ENCODE measurements at regions not wholly inside any gene's neighbourhood (a gene's known extent, or its start where the extent isn't known, plus 50 kb on each side); places are given as distances from the start of the nearest gene placed in this dataset.

DNA sequence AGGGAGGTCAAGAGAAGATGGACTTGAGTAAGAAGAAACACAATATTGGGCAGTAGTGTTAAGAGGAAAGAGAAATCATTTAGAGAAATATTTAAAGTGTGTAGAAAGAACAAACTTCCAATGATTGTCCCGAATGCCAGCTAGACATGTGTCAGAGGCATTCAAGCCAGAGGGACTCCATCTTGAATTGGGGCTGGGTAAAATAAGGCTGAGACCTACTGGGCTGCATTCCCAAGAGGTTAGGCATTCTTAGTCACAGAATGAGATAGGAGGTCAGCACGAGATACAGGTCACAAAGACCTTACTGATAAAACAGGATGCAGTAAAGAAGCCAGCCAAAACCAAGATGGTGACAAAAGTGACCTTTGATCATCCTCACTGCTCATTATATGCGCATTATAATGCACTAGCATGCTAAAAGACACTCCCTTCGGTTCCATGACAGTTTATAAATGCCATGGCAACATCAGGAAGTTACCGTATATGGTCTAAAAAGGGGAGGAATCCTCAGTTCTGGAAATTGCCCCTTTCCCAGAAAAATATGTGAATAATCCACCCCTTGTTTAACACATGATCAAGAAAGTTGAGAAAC lies 127.0 kb upstream of the IPO5 start:
- H3K36me3 ChIP-seq: no peaks in the 10 kb centered on the region
- H3K4me3 ChIP-seq: no peak overlapping the region
- H3K27me3 ChIP-seq: no peaks in the 10 kb centered on the region
- whole genome bisulfite sequencing, 2 donors: 76 to 87% methylated on average over 5 of the region's 5 CpGs
- TF ChIP-seq POLR2A (IDR thresholded peaks at IDR 0.05): no peak
- no peak for TF ChIP-seq EP300 (IDR thresholded peaks at IDR 0.05)
- TF ChIP-seq, protein P1, sequence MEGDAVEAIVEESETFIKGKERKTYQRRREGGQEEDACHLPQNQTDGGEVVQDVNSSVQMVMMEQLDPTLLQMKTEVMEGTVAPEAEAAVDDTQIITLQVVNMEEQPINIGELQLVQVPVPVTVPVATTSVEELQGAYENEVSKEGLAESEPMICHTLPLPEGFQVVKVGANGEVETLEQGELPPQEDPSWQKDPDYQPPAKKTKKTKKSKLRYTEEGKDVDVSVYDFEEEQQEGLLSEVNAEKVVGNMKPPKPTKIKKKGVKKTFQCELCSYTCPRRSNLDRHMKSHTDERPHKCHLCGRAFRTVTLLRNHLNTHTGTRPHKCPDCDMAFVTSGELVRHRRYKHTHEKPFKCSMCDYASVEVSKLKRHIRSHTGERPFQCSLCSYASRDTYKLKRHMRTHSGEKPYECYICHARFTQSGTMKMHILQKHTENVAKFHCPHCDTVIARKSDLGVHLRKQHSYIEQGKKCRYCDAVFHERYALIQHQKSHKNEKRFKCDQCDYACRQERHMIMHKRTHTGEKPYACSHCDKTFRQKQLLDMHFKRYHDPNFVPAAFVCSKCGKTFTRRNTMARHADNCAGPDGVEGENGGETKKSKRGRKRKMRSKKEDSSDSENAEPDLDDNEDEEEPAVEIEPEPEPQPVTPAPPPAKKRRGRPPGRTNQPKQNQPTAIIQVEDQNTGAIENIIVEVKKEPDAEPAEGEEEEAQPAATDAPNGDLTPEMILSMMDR (IDR thresholded peaks at IDR 0.05): no peak
- DNase-seq (ENCODE audit: low spot score in 2 of 2): no peak
- no peaks in the 10 kb centered on the region for H3K4me1 ChIP-seq
- H3K9me3 ChIP-seq: peaks cover 0 to 7% (median 0%) of the 10 kb centered on the region in 4 donors
- no peak overlapping the region for H3K27ac ChIP-seq

DNA sequence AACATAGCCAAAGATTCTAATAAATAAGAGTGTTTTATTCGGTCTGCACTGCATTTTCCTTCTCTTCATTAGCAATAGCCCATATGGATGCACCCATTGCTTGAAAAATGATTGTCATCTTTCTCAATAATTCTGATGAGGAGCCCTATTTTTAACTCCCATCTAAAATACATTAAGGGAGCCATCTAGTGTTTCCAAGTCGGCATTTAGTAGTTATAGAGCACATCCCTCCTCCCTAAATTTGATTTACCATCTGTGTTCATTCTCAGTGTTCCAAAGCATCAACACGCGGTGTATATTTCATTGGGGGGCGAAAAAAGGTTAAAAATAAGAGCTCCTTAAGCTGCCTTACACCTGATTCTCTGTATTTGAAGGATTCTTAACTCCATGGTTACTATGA lies 119.2 kb upstream of the IPO5 start:
- WGBS, 2 donors: 67 to 75% methylated on average over 5 of the region's 5 CpGs
- Histone ChIP-seq H3K27ac (no peak overlapping the region), H3K4me3 (no peak overlapping the region), H3K36me3 (no peaks in the 10 kb centered on the region), H3K9me3 (peaks cover 0 to 15% (median 0%) of the 10 kb centered on the region in 4 donors), H3K27me3 (no peaks in the 10 kb centered on the region), H3K4me1 (no peaks in the 10 kb centered on the region)
- TF ChIP-seq EP300 (IDR thresholded peaks at IDR 0.05) (no peak), POLR2A (IDR thresholded peaks at IDR 0.05) (no peak)
- TF ChIP-seq, protein P1 (IDR thresholded peaks at IDR 0.05): no peak
- DNase-seq (ENCODE audit: low spot score in 2 of 2): no peak

DNA sequence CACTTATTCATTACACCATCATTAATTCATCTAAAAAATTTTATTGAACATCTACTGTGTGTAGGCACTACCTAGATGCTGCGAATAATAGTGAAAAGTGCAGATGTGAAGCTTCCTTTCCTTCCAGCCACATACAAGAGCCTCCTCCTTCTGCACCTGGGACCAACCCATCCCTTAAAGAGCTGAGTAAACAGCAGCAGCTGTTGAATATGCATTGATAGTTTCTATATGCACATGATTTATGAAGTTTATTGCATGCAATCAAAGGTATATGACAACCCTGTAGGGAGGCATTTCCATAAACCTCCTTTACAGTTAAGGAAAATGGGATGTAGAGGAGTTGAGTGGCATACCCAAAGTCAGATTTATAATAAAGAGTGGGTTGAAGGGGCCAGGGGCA lies 110.3 kb upstream of the IPO5 start:
- 89 to 97% methylated on average over 1 of the region's 1 CpG for WGBS, 2 donors
- no peaks in the 10 kb centered on the region for H3K27me3 ChIP-seq
- no peak overlapping the region for H3K27ac ChIP-seq
- H3K4me1 ChIP-seq: no peaks in the 10 kb centered on the region
- no peaks in the 10 kb centered on the region for H3K36me3 ChIP-seq
- no peaks in the 10 kb centered on the region for H3K9me3 ChIP-seq
- H3K4me3 ChIP-seq: no peak overlapping the region
- no peak for TF ChIP-seq POLR2A (IDR thresholded peaks at IDR 0.05)
- TF ChIP-seq, protein P1 (IDR thresholded peaks at IDR 0.05): no peak
- TF ChIP-seq EP300 (IDR thresholded peaks at IDR 0.05): no peak
- DNase-seq (ENCODE audit: low spot score in 2 of 2): no peak

DNA sequence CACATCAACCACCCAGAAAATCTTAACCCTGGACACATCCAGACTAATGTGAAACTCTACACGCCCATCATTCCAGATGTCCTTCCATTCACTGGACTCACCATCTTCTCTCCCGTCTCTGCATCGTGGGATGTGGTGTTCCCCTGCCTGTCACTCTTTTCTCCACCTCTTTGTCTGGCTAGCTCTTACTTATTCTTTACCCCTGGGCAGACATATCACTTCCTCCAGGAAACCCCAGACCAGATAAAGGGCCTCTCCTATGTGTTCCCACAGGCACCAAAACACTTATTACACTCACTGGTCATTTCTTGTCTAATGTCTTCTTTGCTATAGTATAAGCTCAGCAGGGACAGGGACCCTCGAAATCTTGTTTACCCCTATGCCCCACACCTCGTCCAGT lies 109.3 kb upstream of the IPO5 start:
- DNase-seq (ENCODE audit: low spot score in 2 of 2): no peak
- peaks cover 0 to 7% (median 0%) of the 10 kb centered on the region in 4 donors for H3K4me1 ChIP-seq
- H3K27ac ChIP-seq: no peak overlapping the region
- no peak overlapping the region for H3K4me3 ChIP-seq
- no peak for TF ChIP-seq EP300 (IDR thresholded peaks at IDR 0.05)
- TF ChIP-seq POLR2A (IDR thresholded peaks at IDR 0.05): no peak
- TF ChIP-seq, protein P1 (IDR thresholded peaks at IDR 0.05): no peak
- H3K27me3 ChIP-seq: no peaks in the 10 kb centered on the region
- no peaks in the 10 kb centered on the region for H3K36me3 ChIP-seq
- WGBS, 2 donors: 87 to 95% methylated on average over 5 of the region's 5 CpGs
- H3K9me3 ChIP-seq: no peaks in the 10 kb centered on the region

DNA sequence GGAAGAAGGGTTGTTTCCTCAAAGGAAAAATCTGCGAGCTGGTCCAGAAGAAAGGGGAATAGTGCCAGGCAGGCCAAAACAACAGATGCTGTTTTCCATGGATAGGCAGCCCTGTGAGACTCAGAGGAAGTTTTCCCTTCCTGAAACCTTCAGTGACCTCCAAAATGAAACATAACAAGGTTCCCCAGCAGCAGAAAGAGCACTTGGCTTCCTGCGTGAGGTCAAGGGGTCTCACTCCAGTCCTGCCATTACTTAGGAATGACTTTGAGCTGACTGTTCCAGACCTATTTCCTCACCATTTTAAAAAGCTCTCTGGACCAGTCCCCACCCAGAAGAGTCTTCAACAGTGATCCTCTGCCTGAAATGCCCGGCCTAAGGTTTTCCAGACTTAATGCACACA lies 104.6 kb upstream of the IPO5 start:
- Histone ChIP-seq H3K27me3 (no peaks in the 10 kb centered on the region), H3K4me3 (no peak overlapping the region), H3K9me3 (no peaks in the 10 kb centered on the region), H3K27ac (no peak overlapping the region), H3K4me1 (peaks cover 0 to 9% (median 0%) of the 10 kb centered on the region in 4 donors), H3K36me3 (no peaks in the 10 kb centered on the region)
- no peak for DNase-seq (ENCODE audit: low spot score in 2 of 2)
- WGBS, 2 donors: 60 to 65% methylated on average over 3 of the region's 3 CpGs
- TF ChIP-seq, protein P1 (IDR thresholded peaks at IDR 0.05): no peak
- TF ChIP-seq POLR2A (IDR thresholded peaks at IDR 0.05) (no peak), EP300 (IDR thresholded peaks at IDR 0.05) (no peak)
